CD4-positive, alpha-beta T cell (primary cell): ENCODE measurements at regions not wholly inside any gene's neighbourhood (a gene's known extent, or its start where the extent isn't known, plus 50 kb on each side); places are given as distances from the start of the nearest gene placed in this dataset.

ENCODE experiments used
- ATAC-seq: fragments of 200-7000 bp; cut with Tn5 transposase; one replicate; pipeline ENCODE4 v1.10.0; 2022; ENCODE audit warnings: mild to moderate bottlenecking; ENCODE audit not compliant: poor library complexity
- CTCF ChIA-PET: fragments of 350-600 bp; sonication (Branson Sonifier 250); formaldehyde crosslinking; loops from one replicate; lab custom pipeline; 2021; ENCODE audit warnings: antibody characterized with exemption, inconsistent platforms; lab: Charles Lee
- POLR2A ChIA-PET: fragments of 350-600 bp; sonication (Branson Sonifier 250); formaldehyde crosslinking; loops from one replicate; lab custom pipeline; 2021; ENCODE audit warnings: antibody characterized with exemption, inconsistent platforms; lab: Charles Lee
- DNase-seq, 14 experiments: peaks; one replicate each; pipeline ENCODE4 v3.0.0-alpha.2; 2013 to 2020; ENCODE audit warnings: mixed read lengths in 2 of 14
- H3K27ac ChIP-seq, 2 donors: one replicate each; pipeline versions ENCODE4 v1.5.1 to v1.7.0; 2013; ENCODE audit warnings: low read length in 2 of 2, low read depth in 1 of 2, mild to moderate bottlenecking in 1 of 2
- H3K27me3 ChIP-seq, 2 experiments: 1 replicate in 1 of 2; 2 replicates in 1 of 2; pipeline versions ENCODE4 v1.6.1 to v1.7.0; 2013; ENCODE audit warnings: low read length in 2 of 2, control low read depth in 1 of 2, mild to moderate bottlenecking in 1 of 2, moderate library complexity in 1 of 2; ENCODE audit not compliant: insufficient read depth in 2 of 2, control insufficient read depth in 1 of 2
- H3K36me3 ChIP-seq: one replicate; pipeline ENCODE4 v1.6.1; 2013; ENCODE audit warnings: low read length, control low read depth; ENCODE audit not compliant: insufficient read depth
- H3K4me1 ChIP-seq: one replicate; pipeline ENCODE4 v1.6.1; 2013; ENCODE audit warnings: low read length, control low read depth; ENCODE audit not compliant: insufficient read depth
- H3K4me3 ChIP-seq: one replicate; pipeline ENCODE4 v1.5.1; 2013; ENCODE audit warnings: mild to moderate bottlenecking, low read length, moderate library complexity
- H3K9me3 ChIP-seq, 2 experiments: 1 replicate in 1 of 2; 2 replicates in 1 of 2; pipeline versions ENCODE4 v1.6.1 to v1.7.0; 2013; ENCODE audit warnings: low read length in 2 of 2, mild to moderate bottlenecking in 2 of 2, control low read depth in 1 of 2, moderate library complexity in 1 of 2; ENCODE audit not compliant: control insufficient read depth in 1 of 2, insufficient read depth in 1 of 2
- H3K27ac Mint-ChIP-seq: one replicate; pipeline ENCODE4 v1.8.0; 2020; ENCODE audit warnings: mixed read lengths
- H3K27me3 Mint-ChIP-seq: one replicate; pipeline ENCODE4 v1.8.0; 2021; ENCODE audit warnings: mixed read lengths
- H3K36me3 Mint-ChIP-seq: one replicate; pipeline ENCODE4 v1.8.0; 2021; ENCODE audit warnings: low read depth, mixed read lengths
- H3K4me1 Mint-ChIP-seq: one replicate; pipeline ENCODE4 v1.8.0; 2021; ENCODE audit warnings: low read depth, mixed read lengths
- H3K4me3 Mint-ChIP-seq: one replicate; pipeline ENCODE4 v1.8.0; 2020; ENCODE audit warnings: mild to moderate bottlenecking, mixed read lengths
- H3K9me3 Mint-ChIP-seq: one replicate; pipeline ENCODE4 v1.8.0; 2020; ENCODE audit warnings: mixed read lengths
- intact Hi-C, 2 experiments: fragments of 100-400 bp; cut with DNase I in 1 of 2; cut with micrococcal nuclease in 1 of 2; formaldehyde crosslinking; loops; one replicate each; pipeline versions ENCODE4 v1.15.1 to v1.9.0; 2023 to 2025; cut with DNase I, micrococcal nuclease
- TF ChIP-seq, protein P1 (sequence below): fragments of 200-600 bp; IDR thresholded peaks from one replicate; pipeline ENCODE4 v1.8.0; 2022; ENCODE audit warnings: antibody characterized with exemption, mild to moderate bottlenecking

DNA sequence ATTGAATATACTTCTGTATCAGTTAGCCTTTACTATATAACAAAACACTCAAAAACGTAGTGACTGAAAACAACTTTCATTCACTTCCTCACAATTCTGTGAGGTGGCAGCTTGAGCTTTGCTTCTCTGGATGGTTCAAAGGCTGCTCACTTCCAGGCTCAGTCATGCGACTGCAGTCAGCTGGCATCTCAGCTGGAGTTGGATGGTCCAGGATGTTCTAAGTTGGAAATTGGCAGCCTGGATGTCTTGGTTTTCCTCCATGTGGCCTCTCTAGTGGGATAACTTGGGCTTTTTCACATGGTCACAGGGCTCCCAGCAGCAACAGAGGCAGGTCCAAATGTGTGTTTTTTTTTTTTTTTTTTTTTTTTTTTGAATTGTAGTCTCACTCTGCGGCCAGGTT, 204.4 kb downstream of the LACC1 start:
- ATAC-seq (no peak), DNase-seq (no peak)
- no peaks in the 10 kb centered on the region for H3K27me3 Mint-ChIP-seq
- H3K36me3 Mint-ChIP-seq: no peaks in the 10 kb centered on the region
- H3K27me3 ChIP-seq: no peaks in the 10 kb centered on the region
- intact Hi-C loops: no loop called here
- no peaks in the 10 kb centered on the region for H3K9me3 ChIP-seq
- H3K9me3 Mint-ChIP-seq: no peaks in the 10 kb centered on the region
- H3K4me1 ChIP-seq: peaks cover 3% of the 10 kb centered on the region
- TF ChIP-seq, protein P1, sequence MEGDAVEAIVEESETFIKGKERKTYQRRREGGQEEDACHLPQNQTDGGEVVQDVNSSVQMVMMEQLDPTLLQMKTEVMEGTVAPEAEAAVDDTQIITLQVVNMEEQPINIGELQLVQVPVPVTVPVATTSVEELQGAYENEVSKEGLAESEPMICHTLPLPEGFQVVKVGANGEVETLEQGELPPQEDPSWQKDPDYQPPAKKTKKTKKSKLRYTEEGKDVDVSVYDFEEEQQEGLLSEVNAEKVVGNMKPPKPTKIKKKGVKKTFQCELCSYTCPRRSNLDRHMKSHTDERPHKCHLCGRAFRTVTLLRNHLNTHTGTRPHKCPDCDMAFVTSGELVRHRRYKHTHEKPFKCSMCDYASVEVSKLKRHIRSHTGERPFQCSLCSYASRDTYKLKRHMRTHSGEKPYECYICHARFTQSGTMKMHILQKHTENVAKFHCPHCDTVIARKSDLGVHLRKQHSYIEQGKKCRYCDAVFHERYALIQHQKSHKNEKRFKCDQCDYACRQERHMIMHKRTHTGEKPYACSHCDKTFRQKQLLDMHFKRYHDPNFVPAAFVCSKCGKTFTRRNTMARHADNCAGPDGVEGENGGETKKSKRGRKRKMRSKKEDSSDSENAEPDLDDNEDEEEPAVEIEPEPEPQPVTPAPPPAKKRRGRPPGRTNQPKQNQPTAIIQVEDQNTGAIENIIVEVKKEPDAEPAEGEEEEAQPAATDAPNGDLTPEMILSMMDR: no peak
- peaks cover 12% of the 10 kb centered on the region for H3K4me1 Mint-ChIP-seq
- H3K36me3 ChIP-seq: no peaks in the 10 kb centered on the region
- CTCF ChIA-PET: no interaction called here
- H3K4me3 Mint-ChIP-seq: no peak overlapping the region
- POLR2A ChIA-PET: no interaction called here
- H3K4me3 ChIP-seq: no peak overlapping the region
- H3K27ac Mint-ChIP-seq: no peak overlapping the region
- no peak overlapping the region for H3K27ac ChIP-seq

- no peak overlapping the region for H3K4me3 Mint-ChIP-seq
- no peaks in the 10 kb centered on the region for H3K27me3 ChIP-seq
- H3K4me1 ChIP-seq: peaks cover 3% of the 10 kb centered on the region
- TF ChIP-seq, protein P1: no peak
- no peak for ATAC-seq
- peaks cover 1% of the 10 kb centered on the region for H3K9me3 Mint-ChIP-seq
- H3K4me1 Mint-ChIP-seq: peaks cover 19% of the 10 kb centered on the region
- H3K27me3 Mint-ChIP-seq: no peaks in the 10 kb centered on the region
- no peak overlapping the region for H3K27ac Mint-ChIP-seq
- ChIA-PET CTCF (no interaction called here), POLR2A (no interaction called here)
- H3K36me3 ChIP-seq: no peaks in the 10 kb centered on the region
- no peak for DNase-seq
- no peaks in the 10 kb centered on the region for H3K9me3 ChIP-seq
- no peak overlapping the region for H3K4me3 ChIP-seq
- H3K27ac ChIP-seq: no peak overlapping the region
- intact Hi-C loops: no loop called here
- no peaks in the 10 kb centered on the region for H3K36me3 Mint-ChIP-seq
Measured at GRCh38 chr13:44086389-44086788, 206.7 kb downstream of the LACC1 start.

GRCh38 chr13:44088411-44088810, 208.7 kb downstream of the LACC1 start:
- intact Hi-C loops: no loop called here
- Mint-ChIP-seq H3K36me3 (no peaks in the 10 kb centered on the region), H3K9me3 (peaks cover 2% of the 10 kb centered on the region), H3K4me1 (peaks cover 19% of the 10 kb centered on the region), H3K27ac (no peak overlapping the region), H3K27me3 (no peaks in the 10 kb centered on the region), H3K4me3 (no peak overlapping the region)
- no peak overlapping the region for H3K4me3 ChIP-seq
- DNase-seq (no peak), ATAC-seq (no peak)
- H3K27ac ChIP-seq: no peak overlapping the region
- no peaks in the 10 kb centered on the region for H3K36me3 ChIP-seq
- ChIA-PET CTCF (no interaction called here), POLR2A (no interaction called here)
- H3K9me3 ChIP-seq: no peaks in the 10 kb centered on the region
- TF ChIP-seq, protein P1: no peak
- H3K4me1 ChIP-seq: peaks cover 3% of the 10 kb centered on the region
- H3K27me3 ChIP-seq: no peaks in the 10 kb centered on the region
